ENCODE measurements at regions not wholly inside any gene's neighbourhood (a gene's known extent, or its start where the extent isn't known, plus 50 kb on each side); places are given as distances from the start of the nearest gene placed in this dataset.
A peak's percentile ranks its signal among the peaks of the same experiment; 100 is the strongest.

DNA sequence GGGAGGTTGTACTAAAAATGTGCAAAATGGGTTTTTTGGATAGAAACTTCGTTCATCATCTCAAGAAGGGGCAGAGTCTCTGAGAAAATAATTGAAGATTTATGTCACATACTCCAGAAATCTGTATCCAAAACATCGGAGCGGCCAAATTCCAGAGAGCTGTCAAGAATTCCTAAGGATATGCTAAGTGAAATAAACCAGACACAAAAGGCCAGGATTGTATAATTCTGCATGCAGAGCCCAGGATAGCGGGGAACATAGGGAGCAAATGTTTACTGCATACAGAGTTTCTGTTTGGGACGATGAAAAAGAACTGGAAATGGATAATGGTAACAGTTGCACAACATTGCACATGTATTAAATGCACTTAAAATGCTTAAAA lies 224.2 kb upstream of the AUTS2 start:
- WGBS, result 77% methylated on average over 5 of the region's 5 CpGs
- no peaks in the 10 kb centered on the region for H3K36me3 ChIP-seq (ENCODE audit: control insufficient read depth in 4 of 4, insufficient read depth in 3 of 4, low read depth in 1 of 4, low read length in 3 of 4)
- TF ChIP-seq, protein P1, sequence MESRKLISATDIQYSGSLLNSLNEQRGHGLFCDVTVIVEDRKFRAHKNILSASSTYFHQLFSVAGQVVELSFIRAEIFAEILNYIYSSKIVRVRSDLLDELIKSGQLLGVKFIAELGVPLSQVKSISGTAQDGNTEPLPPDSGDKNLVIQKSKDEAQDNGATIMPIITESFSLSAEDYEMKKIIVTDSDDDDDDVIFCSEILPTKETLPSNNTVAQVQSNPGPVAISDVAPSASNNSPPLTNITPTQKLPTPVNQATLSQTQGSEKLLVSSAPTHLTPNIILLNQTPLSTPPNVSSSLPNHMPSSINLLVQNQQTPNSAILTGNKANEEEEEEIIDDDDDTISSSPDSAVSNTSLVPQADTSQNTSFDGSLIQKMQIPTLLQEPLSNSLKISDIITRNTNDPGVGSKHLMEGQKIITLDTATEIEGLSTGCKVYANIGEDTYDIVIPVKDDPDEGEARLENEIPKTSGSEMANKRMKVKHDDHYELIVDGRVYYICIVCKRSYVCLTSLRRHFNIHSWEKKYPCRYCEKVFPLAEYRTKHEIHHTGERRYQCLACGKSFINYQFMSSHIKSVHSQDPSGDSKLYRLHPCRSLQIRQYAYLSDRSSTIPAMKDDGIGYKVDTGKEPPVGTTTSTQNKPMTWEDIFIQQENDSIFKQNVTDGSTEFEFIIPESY (IDR thresholded peaks at IDR 0.05), result no peak
- TF ChIP-seq NR2F2 (IDR thresholded peaks at IDR 0.05), result peak; percentile 40
- H3K27me3 ChIP-seq (ENCODE audit: control insufficient read depth in 4 of 4, insufficient read depth in 4 of 4, low read length in 3 of 4), result no peaks in the 10 kb centered on the region
- no peak for DNase-seq (ENCODE audit: low spot score)
- H3K4me1 ChIP-seq (ENCODE audit: control insufficient read depth in 4 of 4, insufficient read depth in 4 of 4, low read length in 3 of 4), result no peaks in the 10 kb centered on the region
- H3K9ac ChIP-seq (ENCODE audit: low read depth in 1 of 2, low read length in 2 of 2), result no peak overlapping the region
- H3K4me3 ChIP-seq (ENCODE audit: low read depth in 1 of 3, low read length in 3 of 3), result no peak overlapping the region
- H3K9me3 ChIP-seq (ENCODE audit: control insufficient read depth in 4 of 4, low read length in 3 of 4), result no peaks in the 10 kb centered on the region
- H3K27ac ChIP-seq (ENCODE audit: low read depth in 1 of 2, low read length in 2 of 2), result no peak overlapping the region

DNA sequence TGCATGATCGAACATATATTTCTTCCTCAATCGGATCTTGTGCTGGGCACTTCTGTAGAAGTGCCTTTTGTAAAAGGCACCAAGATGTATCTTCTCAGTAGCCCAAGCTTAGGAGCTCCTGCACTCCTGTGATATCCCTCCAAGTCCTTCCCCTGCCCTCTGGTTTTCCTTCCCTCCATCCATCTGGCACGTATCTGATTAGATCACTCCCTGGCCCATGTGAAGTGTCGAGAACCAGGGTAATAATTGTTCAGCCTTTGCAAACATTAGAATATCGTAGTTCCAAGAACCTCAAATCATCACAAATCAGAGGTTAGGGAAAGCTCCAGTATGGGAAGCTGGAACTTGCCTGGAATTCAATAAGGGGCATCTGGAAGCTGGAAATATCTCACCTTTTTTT lies 221.1 kb upstream of the AUTS2 start:
- no peak for DNase-seq (ENCODE audit: low spot score)

More for the DNA sequence above, 221.1 kb upstream of the AUTS2 start:
- H3K9me3 ChIP-seq (ENCODE audit: control insufficient read depth in 4 of 4, low read length in 3 of 4), result no peaks in the 10 kb centered on the region
- H3K4me1 ChIP-seq (ENCODE audit: control insufficient read depth in 4 of 4, insufficient read depth in 4 of 4, low read length in 3 of 4), result no peaks in the 10 kb centered on the region
- H3K27ac ChIP-seq (ENCODE audit: low read depth in 1 of 2, low read length in 2 of 2), result no peak overlapping the region
- H3K4me3 ChIP-seq (ENCODE audit: low read depth in 1 of 3, low read length in 3 of 3), result no peak overlapping the region
- H3K27me3 ChIP-seq (ENCODE audit: control insufficient read depth in 4 of 4, insufficient read depth in 4 of 4, low read length in 3 of 4), result no peaks in the 10 kb centered on the region
- TF ChIP-seq, protein P2, sequence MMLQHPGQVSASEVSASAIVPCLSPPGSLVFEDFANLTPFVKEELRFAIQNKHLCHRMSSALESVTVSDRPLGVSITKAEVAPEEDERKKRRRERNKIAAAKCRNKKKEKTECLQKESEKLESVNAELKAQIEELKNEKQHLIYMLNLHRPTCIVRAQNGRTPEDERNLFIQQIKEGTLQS (IDR thresholded peaks at IDR 0.05), result no peak
- TF ChIP-seq SP1 (IDR thresholded peaks at IDR 0.05), result no peak
- TF ChIP-seq, protein P1 (IDR thresholded peaks at IDR 0.05), result no peak
- TF ChIP-seq TAF1 (conservative IDR thresholded peaks at IDR 0.05), result no peak
- TF ChIP-seq RAD21 (IDR thresholded peaks at IDR 0.05), result no peak
- TF ChIP-seq, protein P3, sequence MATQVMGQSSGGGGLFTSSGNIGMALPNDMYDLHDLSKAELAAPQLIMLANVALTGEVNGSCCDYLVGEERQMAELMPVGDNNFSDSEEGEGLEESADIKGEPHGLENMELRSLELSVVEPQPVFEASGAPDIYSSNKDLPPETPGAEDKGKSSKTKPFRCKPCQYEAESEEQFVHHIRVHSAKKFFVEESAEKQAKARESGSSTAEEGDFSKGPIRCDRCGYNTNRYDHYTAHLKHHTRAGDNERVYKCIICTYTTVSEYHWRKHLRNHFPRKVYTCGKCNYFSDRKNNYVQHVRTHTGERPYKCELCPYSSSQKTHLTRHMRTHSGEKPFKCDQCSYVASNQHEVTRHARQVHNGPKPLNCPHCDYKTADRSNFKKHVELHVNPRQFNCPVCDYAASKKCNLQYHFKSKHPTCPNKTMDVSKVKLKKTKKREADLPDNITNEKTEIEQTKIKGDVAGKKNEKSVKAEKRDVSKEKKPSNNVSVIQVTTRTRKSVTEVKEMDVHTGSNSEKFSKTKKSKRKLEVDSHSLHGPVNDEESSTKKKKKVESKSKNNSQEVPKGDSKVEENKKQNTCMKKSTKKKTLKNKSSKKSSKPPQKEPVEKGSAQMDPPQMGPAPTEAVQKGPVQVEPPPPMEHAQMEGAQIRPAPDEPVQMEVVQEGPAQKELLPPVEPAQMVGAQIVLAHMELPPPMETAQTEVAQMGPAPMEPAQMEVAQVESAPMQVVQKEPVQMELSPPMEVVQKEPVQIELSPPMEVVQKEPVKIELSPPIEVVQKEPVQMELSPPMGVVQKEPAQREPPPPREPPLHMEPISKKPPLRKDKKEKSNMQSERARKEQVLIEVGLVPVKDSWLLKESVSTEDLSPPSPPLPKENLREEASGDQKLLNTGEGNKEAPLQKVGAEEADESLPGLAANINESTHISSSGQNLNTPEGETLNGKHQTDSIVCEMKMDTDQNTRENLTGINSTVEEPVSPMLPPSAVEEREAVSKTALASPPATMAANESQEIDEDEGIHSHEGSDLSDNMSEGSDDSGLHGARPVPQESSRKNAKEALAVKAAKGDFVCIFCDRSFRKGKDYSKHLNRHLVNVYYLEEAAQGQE (IDR thresholded peaks at IDR 0.05), result no peak
- no peak for TF ChIP-seq YY1 (IDR thresholded peaks at IDR 0.05)
- no peak for TF ChIP-seq HNF4A (conservative IDR thresholded peaks at IDR 0.05)
- TF ChIP-seq, protein P4, sequence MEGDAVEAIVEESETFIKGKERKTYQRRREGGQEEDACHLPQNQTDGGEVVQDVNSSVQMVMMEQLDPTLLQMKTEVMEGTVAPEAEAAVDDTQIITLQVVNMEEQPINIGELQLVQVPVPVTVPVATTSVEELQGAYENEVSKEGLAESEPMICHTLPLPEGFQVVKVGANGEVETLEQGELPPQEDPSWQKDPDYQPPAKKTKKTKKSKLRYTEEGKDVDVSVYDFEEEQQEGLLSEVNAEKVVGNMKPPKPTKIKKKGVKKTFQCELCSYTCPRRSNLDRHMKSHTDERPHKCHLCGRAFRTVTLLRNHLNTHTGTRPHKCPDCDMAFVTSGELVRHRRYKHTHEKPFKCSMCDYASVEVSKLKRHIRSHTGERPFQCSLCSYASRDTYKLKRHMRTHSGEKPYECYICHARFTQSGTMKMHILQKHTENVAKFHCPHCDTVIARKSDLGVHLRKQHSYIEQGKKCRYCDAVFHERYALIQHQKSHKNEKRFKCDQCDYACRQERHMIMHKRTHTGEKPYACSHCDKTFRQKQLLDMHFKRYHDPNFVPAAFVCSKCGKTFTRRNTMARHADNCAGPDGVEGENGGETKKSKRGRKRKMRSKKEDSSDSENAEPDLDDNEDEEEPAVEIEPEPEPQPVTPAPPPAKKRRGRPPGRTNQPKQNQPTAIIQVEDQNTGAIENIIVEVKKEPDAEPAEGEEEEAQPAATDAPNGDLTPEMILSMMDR (IDR thresholded peaks at IDR 0.05; ENCODE audit: low read depth, low read length, missing input control), result no peak
- H3K9ac ChIP-seq (ENCODE audit: low read depth in 1 of 2, low read length in 2 of 2), result no peak overlapping the region
- no peaks in the 10 kb centered on the region for H3K36me3 ChIP-seq (ENCODE audit: control insufficient read depth in 4 of 4, insufficient read depth in 3 of 4, low read depth in 1 of 4, low read length in 3 of 4)
- WGBS, result 62% methylated on average over 5 of the region's 5 CpGs
